Suppressor macrophage treated with lipopolysaccharide for 1 hour (primary cell): ENCODE measurements at regions not wholly inside any gene's neighbourhood (a gene's known extent, or its start where the extent isn't known, plus 50 kb on each side); places are given as distances from the start of the nearest gene placed in this dataset.

ENCODE experiments used
- DNase-seq, 3 donors: peaks; one replicate each; pipeline ENCODE4 v3.0.0-alpha.2; 2020 to 2022

- DNase-seq: peak in 1 of 3 donors; percentile 13
These were observed 59.5 kb upstream of the WLS start for GRCh38 chr1:68291688-68292384.

GRCh38 chr1:68287241-68287640 is 54.9 kb upstream of the WLS start:
- no peak for DNase-seq

DNA sequence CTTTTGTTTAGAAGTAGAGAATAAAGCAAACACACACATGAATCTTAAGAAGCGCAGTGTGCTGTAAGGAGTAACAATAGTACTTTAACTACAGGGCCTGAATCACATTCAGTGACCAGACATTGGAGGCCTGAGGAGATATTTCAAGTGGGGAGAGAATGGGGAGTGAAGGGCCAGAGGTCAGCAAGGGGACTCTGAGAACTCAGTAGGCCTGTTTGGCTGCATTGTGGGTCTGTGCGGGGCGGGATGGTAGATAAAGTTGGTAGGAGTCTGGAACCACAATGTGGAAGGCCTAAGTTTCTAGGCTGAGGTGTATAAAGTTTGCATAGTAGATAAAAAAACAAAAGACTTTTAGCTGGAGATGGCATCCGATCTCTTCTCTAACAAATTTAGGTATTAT is 52.7 kb upstream of the WLS start:
- no peak for DNase-seq

GRCh38 chr1:68281946-68282615 is 49.8 kb upstream of the WLS start:
- no peak for DNase-seq
